GM19455 (cell line): ENCODE measurements at regions not wholly inside any gene's neighbourhood (a gene's known extent, or its start where the extent isn't known, plus 50 kb on each side); places are given as distances from the start of the nearest gene placed in this dataset.

ENCODE experiments used
- ATAC-seq: cut with Tn5 transposase; IDR thresholded peaks from one replicate; pipeline ENCODE4 v1.9.1; 2021; ENCODE audit not compliant: unreplicated experiment

- no peak for ATAC-seq
Measured at GRCh38 chr4:124535003-124535402, 177.5 kb downstream of the ANKRD50 start.

DNA sequence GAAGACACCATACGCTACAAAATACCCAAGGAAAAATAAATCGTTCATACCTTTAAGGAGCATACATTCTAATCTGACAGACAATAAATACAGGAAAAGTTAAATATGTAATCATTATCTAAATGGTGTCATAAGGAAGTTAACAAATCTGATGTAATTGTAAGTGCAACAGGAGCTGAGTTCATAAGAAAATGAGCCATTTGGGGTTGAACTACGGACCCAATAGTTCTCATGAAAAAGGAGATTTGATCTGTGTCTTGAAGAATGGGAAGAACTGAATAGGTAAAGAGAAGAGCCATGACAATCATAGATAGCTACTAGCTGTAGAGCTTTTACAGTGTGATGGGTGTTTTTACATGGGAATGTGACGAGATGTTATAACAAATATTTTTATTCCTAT lies 175.6 kb downstream of the ANKRD50 start:
- ATAC-seq, result no peak

- no peak for ATAC-seq
Measured at GRCh38 chr4:124537971-124538370, 174.6 kb downstream of the ANKRD50 start.

- no peak for ATAC-seq
Measured at GRCh38 chr4:124540014-124540413, 172.5 kb downstream of the ANKRD50 start.

- no peak for ATAC-seq
Measured at GRCh38 chr4:124541652-124542420, 170.7 kb downstream of the ANKRD50 start.

- no peak for ATAC-seq
Measured at GRCh38 chr4:124555959-124556358, 156.6 kb downstream of the ANKRD50 start.

GRCh38 chr4:124564121-124564520 lies 148.4 kb downstream of the ANKRD50 start:
- no peak for ATAC-seq

- ATAC-seq, result no peak
Measured at GRCh38 chr4:124565371-124565770, 147.2 kb downstream of the ANKRD50 start.

- no peak for ATAC-seq
Measured at GRCh38 chr4:124566030-124566429, 146.5 kb downstream of the ANKRD50 start.

DNA sequence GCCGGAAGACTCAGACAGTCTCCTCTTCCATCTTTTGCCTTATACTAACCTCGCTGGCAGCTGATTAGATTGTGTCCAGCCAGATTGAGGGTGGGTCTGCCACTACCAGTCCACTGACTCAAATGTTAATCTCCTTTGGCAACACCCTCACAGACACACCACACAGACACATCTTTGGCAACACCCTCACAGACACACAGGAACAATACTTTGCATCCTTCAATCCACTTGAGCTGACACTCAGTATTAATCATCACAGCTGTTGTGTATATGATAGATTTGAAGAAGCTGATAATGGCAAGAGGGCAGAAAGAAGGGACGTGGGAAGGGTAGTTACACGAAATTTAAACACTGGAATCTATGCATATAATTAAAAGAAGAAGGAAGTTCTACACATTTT lies 139.5 kb downstream of the ANKRD50 start:
- no peak for ATAC-seq

DNA sequence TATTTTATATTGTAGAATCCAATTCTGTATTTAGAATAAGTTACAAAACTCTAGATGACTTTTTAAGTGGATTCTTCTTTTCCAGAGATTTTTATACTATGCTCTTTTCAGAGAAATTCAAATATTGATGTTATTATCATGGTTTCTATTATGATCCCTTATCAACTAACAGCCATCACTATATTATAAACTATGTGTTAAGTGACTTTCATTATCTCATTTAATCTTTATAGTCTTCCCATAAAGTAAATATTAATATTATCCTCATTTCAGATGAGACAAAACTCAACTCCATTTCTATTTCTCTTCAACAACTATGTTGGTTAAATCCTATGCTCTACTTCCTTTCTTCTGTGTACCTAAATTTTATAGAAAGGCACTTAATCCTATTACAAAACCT lies 132.6 kb downstream of the ANKRD50 start:
- no peak for ATAC-seq

GRCh38 chr4:124583797-124584196 lies 128.7 kb downstream of the ANKRD50 start:
- no peak for ATAC-seq

GRCh38 chr4:124589786-124590185 lies 122.7 kb downstream of the ANKRD50 start:
- ATAC-seq, result no peak

GRCh38 chr4:124590480-124590879 lies 122.1 kb downstream of the ANKRD50 start:
- no peak for ATAC-seq

DNA sequence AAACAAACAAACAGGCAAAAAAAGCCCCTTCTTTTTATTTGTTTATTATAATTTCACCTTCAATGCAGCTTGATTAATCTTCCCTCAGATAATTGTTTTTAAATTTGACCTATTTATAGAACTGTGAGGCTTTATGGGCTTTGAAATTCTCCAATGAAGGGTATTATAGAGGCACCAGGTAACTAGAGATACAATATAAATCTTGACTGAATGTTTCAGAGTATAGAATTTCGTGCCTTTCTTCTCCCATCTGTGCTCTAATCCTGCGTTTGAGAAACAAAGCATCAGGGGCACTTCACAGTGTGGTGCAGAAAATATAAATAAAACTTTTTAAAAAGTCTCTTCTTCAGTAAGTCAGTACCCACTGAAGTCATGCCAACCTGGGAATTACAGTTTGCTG lies 120.9 kb downstream of the ANKRD50 start:
- no peak for ATAC-seq

GRCh38 chr4:124593494-124593893 lies 119.0 kb downstream of the ANKRD50 start:
- ATAC-seq, result no peak

DNA sequence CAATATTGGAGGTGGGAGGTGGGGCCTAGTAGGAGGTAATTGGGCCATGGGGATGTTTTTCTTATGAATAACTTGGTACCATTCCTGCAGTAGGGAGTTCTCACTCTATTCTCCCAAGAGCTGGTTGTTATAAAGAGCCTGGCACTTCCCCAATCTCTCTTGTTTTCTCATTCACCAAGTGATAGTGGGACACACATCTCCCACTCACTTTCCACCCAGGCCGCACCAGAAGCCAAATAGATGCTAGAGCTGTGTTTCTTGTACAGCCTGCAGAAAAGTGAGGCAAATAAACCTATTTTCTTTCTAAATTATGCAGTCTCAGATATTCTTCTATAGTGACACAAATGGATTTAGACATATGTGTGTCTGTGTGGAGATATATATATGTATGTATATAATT lies 117.6 kb downstream of the ANKRD50 start:
- no peak for ATAC-seq

GRCh38 chr4:124596816-124597215 lies 115.7 kb downstream of the ANKRD50 start:
- no peak for ATAC-seq

DNA sequence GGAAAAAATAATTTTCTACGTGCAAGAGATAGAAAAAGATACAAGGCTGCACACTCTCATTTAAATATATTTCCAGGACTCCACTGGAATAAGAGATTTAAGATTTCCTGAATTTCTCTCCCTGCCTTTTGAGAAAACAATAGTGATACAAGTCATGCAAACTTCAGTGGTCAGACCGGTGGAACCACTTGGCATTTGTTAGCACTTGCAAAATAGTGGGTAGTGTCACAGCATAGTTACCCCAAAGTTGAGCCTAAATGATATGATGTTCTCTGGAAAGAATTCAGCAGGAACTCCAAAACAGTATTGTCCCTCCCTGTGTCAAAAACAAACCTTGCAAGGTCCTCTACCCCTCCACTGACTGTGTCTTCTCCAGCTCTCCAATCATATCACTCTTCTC lies 102.3 kb downstream of the ANKRD50 start:
- ATAC-seq, result no peak
